Erythroblast (primary cell): ENCODE measurements at regions not wholly inside any gene's neighbourhood (a gene's known extent, or its start where the extent isn't known, plus 50 kb on each side); places are given as distances from the start of the nearest gene placed in this dataset.

Experiments used
- GATA1 ChIP-seq: IDR thresholded peaks from 2 replicates; pipeline ENCODE4 v1.6.1; 2011; ENCODE audit warnings: low read depth, mild to moderate bottlenecking, control low read depth, low read length, moderate library complexity
- POLR2A ChIP-seq: IDR thresholded peaks from 2 replicates; pipeline ENCODE4 v1.6.1; 2011; ENCODE audit warnings: mild to moderate bottlenecking, low read length

GRCh38 chr2:139317259-139317658 is 537.1 kb upstream of the NXPH2 start:
- TF ChIP-seq POLR2A (no peak), GATA1 (no peak)
